SK-N-SH treated with all-trans-retinoic acid at 6 μM for 48 hours (cell line): ENCODE measurements at regions not wholly inside any gene's neighbourhood (a gene's known extent, or its start where the extent isn't known, plus 50 kb on each side); places are given as distances from the start of the nearest gene placed in this dataset.

ENCODE experiments used
- CSDC2 ChIP-seq: fragments of 250-450 bp; sonication (Bioruptor Pico); IDR thresholded peaks from 2 replicates; pipeline ENCODE4 v1.5.0; 2020; ENCODE audit warnings: mild to moderate bottlenecking, moderate library complexity
- ESRRG ChIP-seq: fragments of 250-450 bp; sonication (Bioruptor Pico); IDR thresholded peaks from 2 replicates; pipeline ENCODE4 v1.6.1; 2021; ENCODE audit warnings: mild to moderate bottlenecking
- GLIS3 ChIP-seq: fragments of 250-450 bp; sonication (Bioruptor Pico); IDR thresholded peaks from 2 replicates; pipeline ENCODE4 v1.5.0; 2020; ENCODE audit warnings: mild to moderate bottlenecking, moderate library complexity
- ISL1 ChIP-seq: fragments of 250-450 bp; sonication (Bioruptor Pico); IDR thresholded peaks from 2 replicates; pipeline ENCODE4 v2.1.2; 2022; ENCODE audit warnings: mild to moderate bottlenecking, moderate library complexity
- OSR1 ChIP-seq: fragments of 250-450 bp; sonication (Bioruptor Pico); IDR thresholded peaks from 2 replicates; pipeline ENCODE4 v1.8.0; 2022; ENCODE audit warnings: moderate library complexity, mild to moderate bottlenecking, inconsistent platforms
- PATZ1 ChIP-seq: fragments of 250-450 bp; sonication (Bioruptor Pico); IDR thresholded peaks from 2 replicates; pipeline ENCODE4 v1.8.0; 2020; ENCODE audit warnings: mild to moderate bottlenecking, moderate library complexity, borderline replicate concordance
- RARB ChIP-seq: fragments of 250-450 bp; sonication (Bioruptor Pico); IDR thresholded peaks from 2 replicates; pipeline ENCODE4 v1.8.0; 2021; ENCODE audit warnings: mild to moderate bottlenecking, moderate library complexity

DNA sequence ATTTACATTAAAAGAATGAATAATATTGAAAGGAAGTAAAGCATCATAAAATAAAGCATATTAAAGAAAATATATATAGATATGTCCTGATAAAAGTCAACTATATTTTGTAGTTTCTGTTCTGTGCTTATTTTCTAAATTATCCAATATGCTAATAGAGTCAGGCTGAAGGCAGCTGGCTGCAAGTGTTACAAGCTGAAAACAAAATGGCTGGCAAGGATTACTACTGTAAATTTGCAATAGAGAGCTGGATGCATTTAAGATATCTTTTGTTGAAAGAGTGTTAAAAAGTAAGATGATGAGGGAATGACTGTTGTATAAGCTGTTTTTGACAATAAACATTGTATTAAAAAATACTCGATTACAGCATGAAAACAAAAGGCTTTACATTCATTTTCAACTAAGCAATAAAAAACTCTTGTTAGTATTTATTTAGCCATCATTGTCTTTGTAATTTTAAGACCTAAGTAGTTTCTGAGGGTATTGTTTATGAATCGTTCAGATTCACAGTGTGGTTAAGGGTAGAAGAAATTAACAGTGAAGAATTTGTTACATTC, 76.3 kb downstream of the TANC2 start:
- TF ChIP-seq ESRRG (CRISPR knock-in tag) (no peak), ISL1 (no peak), RARB (no peak), CSDC2 (CRISPR knock-in tag) (no peak), OSR1 (CRISPR knock-in tag) (no peak), GLIS3 (CRISPR knock-in tag) (no peak), PATZ1 (CRISPR knock-in tag) (no peak)
